NCI-H748 (cell line): ENCODE measurements at regions not wholly inside any gene's neighbourhood (a gene's known extent, or its start where the extent isn't known, plus 50 kb on each side); places are given as distances from the start of the nearest gene placed in this dataset.

ENCODE experiments used
- DNase-seq: peaks from one replicate; lab custom pipeline; 2025; ENCODE audit not compliant: unreplicated experiment; lab: John Stamatoyannopoulos, UW

GRCh38 chr3:26347150-26347549 lies 275.4 kb upstream of the LRRC3B start:
- DNase-seq, result no peak

- no peak for DNase-seq
Measured at GRCh38 chr3:26350853-26351252, 271.7 kb upstream of the LRRC3B start.

- no peak for DNase-seq
Measured at GRCh38 chr3:26353097-26353496, 269.5 kb upstream of the LRRC3B start.

GRCh38 chr3:26358405-26358804 lies 264.2 kb upstream of the LRRC3B start:
- DNase-seq, result no peak

- DNase-seq, result no peak
Measured at GRCh38 chr3:26365706-26366105, 256.9 kb upstream of the LRRC3B start.

GRCh38 chr3:26368312-26368711 lies 254.3 kb upstream of the LRRC3B start:
- DNase-seq, result no peak

- DNase-seq, result no peak
Measured at GRCh38 chr3:26369133-26369532, 253.4 kb upstream of the LRRC3B start.

GRCh38 chr3:26375843-26376530 lies 246.6 kb upstream of the LRRC3B start:
- no peak for DNase-seq

GRCh38 chr3:26381411-26381810 lies 241.2 kb upstream of the LRRC3B start:
- DNase-seq, result no peak

- no peak for DNase-seq
Measured at GRCh38 chr3:26406636-26407035, 215.9 kb upstream of the LRRC3B start.

- no peak for DNase-seq
Measured at GRCh38 chr3:26418553-26418952, 204.0 kb upstream of the LRRC3B start.

- no peak for DNase-seq
Measured at GRCh38 chr3:26422415-26422814, 200.2 kb upstream of the LRRC3B start.

- DNase-seq, result no peak
Measured at GRCh38 chr3:26425076-26425475, 197.5 kb upstream of the LRRC3B start.

GRCh38 chr3:26428992-26429391 lies 193.6 kb upstream of the LRRC3B start:
- DNase-seq, result no peak

GRCh38 chr3:26437678-26438077 lies 184.9 kb upstream of the LRRC3B start:
- DNase-seq, result no peak

GRCh38 chr3:26438325-26438940 lies 184.1 kb upstream of the LRRC3B start:
- DNase-seq, result no peak

- DNase-seq, result no peak
Measured at GRCh38 chr3:26438981-26439884, 183.3 kb upstream of the LRRC3B start.

- no peak for DNase-seq
Measured at GRCh38 chr3:26449996-26450395, 172.6 kb upstream of the LRRC3B start.

- no peak for DNase-seq
Measured at GRCh38 chr3:26452363-26452762, 170.2 kb upstream of the LRRC3B start.

GRCh38 chr3:26460985-26461384 lies 161.6 kb upstream of the LRRC3B start:
- no peak for DNase-seq

GRCh38 chr3:26472345-26472744 lies 150.2 kb upstream of the LRRC3B start:
- no peak for DNase-seq

- no peak for DNase-seq
Measured at GRCh38 chr3:26474706-26475105, 147.9 kb upstream of the LRRC3B start.
